Choroid plexus epithelial cell (primary cell): ENCODE measurements at regions not wholly inside any gene's neighbourhood (a gene's known extent, or its start where the extent isn't known, plus 50 kb on each side); places are given as distances from the start of the nearest gene placed in this dataset.

Experiments used
- DNase-seq: peaks from one replicate; pipeline ENCODE4 v3.0.0-alpha.2; 2010; ENCODE audit warnings: low read depth
- H3K4me3 ChIP-seq: 2 replicates; pipeline ENCODE4 v1.5.1; 2011; ENCODE audit warnings: low read depth, mild to moderate bottlenecking, control low read depth, low read length, moderate library complexity
- TF ChIP-seq, protein P1 (sequence below): conservative IDR thresholded peaks from 2 replicates; pipeline ENCODE4 v1.5.1; 2011; ENCODE audit warnings: low read depth, mild to moderate bottlenecking, control low read depth, inconsistent platforms, low read length, moderate library complexity

DNA sequence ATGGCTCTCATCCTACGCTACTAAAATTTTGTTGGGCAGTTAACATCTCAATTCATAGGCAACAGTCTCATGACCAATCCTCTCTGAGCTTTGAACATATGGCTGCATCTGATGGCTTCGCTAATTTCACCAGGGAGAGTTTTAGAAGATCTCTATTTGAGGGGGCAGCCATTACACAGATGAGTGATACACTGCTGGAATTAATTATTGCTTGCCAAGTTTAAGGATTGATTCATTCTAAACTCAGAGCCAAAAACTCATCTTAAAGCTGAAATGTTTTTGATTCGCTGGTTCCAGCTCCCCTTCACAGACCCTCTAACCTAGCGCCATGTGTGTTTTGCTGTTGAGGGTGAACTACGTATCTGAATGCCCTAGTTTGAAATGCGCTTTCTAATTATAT, 519.9 kb upstream of the WWC1 start:
- TF ChIP-seq, protein P1, sequence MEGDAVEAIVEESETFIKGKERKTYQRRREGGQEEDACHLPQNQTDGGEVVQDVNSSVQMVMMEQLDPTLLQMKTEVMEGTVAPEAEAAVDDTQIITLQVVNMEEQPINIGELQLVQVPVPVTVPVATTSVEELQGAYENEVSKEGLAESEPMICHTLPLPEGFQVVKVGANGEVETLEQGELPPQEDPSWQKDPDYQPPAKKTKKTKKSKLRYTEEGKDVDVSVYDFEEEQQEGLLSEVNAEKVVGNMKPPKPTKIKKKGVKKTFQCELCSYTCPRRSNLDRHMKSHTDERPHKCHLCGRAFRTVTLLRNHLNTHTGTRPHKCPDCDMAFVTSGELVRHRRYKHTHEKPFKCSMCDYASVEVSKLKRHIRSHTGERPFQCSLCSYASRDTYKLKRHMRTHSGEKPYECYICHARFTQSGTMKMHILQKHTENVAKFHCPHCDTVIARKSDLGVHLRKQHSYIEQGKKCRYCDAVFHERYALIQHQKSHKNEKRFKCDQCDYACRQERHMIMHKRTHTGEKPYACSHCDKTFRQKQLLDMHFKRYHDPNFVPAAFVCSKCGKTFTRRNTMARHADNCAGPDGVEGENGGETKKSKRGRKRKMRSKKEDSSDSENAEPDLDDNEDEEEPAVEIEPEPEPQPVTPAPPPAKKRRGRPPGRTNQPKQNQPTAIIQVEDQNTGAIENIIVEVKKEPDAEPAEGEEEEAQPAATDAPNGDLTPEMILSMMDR: no peak
- DNase-seq: no peak
- H3K4me3 ChIP-seq: no peak overlapping the region

DNA sequence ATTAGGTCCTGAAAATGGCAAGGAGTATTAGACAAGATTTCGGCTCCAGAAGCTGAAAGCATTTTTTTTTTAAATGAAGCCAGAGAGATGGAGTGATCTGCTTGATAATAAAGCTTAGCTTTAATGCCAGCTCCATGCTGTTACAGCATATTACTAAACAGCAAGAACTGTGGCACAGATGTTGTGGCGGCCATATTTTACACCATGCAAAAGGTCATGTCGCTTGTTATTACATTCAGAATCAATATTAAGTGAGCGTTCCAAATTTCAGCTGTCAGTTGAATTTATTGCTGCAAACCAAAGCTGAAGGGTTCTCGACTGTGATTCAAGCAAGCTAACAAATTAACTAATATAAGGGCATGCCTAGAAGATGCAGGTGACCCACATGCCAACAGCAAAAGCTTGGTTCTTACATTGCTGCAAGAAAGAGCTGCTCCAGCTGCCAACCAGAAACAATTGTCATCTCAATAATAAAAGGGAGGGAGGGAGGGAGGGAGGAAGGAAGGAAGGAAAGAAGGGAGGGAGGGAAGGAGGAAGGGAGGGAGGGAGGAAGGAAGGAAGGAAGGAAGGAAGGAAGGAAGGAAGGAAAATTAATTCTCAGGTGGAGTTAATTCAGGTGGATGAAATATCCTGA, 517.7 kb upstream of the WWC1 start:
- DNase-seq: no peak
- TF ChIP-seq, protein P1: no peak
- no peak overlapping the region for H3K4me3 ChIP-seq

DNA sequence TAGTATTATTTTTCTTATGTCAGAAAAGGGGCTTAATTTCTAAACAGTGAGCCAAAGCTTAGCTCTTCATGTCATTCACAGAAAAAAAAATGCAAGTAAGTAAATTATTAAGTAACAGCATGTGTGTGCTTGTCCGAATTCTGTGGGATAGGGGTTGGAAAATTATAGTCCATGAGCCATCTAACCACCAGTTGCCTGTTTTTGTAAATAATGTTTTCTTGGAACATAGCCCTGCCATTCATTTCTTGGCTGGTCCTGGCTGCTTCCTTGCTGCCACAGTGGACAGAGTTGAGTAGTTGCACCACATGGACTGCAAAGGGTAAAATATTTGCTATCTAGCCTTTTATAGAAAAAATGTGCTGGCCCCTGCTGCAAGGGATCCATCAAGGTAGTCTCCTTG, 513.7 kb upstream of the WWC1 start:
- DNase-seq: no peak
- TF ChIP-seq, protein P1: no peak
- no peak overlapping the region for H3K4me3 ChIP-seq

DNA sequence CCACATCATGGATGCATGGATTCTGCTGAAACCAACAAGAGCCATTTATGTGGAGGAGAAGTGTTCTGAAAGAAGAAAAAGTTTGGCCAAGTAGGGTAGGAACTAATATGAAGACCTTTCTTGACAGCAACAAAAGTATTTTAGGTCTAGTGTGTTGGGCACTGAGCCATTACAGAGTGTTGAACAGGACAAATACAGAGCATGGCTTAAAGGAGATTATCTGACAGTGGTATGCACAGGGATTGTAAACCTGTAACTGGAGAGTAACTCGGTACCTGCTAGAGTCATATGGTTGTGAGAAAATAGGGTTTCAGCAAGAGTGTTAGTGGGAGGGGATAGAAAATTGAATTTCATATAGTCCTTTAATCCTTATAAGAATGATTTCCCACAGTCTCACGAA, 513.2 kb upstream of the WWC1 start:
- H3K4me3 ChIP-seq: no peak overlapping the region
- DNase-seq: no peak
- TF ChIP-seq, protein P1: no peak

DNA sequence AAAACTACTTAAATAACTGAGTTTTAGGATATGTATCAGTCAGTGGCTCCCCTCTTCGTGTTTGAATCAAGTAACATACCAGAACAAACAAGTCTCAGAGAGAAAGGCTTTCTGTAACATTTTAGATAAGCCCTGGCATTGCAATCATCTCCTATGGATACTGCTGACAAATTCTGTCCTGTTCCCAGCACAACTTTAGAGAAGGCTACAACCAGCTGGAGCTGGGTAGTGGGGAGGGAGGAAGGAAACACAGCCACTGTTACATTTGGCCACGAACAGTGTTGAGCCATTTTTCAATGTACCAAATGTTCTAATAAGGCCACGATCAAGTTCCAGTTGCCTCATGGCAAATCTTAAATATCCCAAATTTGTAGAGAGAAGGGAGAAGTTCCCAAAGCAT, 511.8 kb upstream of the WWC1 start:
- TF ChIP-seq, protein P1: no peak
- no peak for DNase-seq

DNA sequence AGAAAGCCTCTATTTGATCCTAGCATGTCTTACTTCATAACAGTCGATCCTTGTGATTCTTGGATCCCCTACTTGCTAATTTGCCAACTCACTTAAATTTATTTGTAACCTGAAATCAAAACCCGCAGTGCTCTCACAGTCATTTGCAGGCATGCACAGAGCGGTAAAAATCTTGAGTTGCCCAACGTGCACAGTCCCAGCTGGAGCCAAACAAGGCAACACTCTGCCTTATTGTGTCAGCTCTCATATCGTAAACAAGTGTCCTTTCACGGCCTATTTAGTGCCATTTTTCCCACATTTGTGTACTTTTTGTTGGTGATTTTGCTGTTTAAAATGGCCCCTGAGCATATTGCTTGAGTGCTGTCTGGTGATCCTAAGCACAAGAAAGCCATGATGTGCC, 511.3 kb upstream of the WWC1 start:
- H3K4me3 ChIP-seq: no peak overlapping the region
- TF ChIP-seq, protein P1: no peak
- DNase-seq: no peak

More for the DNA sequence above, 511.8 kb upstream of the WWC1 start:
- H3K4me3 ChIP-seq: no peak overlapping the region

DNA sequence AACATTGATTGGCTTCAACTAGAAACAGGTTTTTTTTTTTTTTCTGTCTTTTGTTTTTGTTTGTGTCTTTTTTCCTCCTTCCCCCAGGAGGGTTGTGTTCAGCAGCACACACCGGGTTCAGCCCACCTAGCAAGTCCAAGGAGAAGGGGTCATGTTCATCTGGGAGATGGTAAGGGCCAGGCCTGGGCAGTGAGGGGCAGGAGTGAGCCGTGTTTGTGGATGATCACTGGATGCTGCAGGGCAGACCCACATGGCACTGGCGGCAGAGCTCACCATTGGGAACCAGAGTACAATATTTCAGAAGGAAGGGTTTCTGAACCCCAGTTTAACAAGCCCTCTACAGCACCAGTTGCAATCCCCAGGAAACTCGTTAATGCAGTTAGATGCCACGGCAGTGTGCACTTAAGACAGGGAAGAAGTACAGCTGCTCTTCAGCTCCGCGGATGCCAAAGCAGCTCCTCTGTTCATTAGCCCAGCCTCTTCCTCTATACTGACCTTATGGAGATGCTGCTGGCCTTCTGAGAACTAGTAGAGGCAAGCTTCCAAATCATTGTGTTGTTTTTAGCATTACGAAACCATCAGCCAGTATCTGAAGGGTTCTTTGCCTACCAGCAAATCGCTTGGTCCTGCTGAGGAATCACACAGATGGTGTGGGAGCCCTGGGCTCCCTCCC, 508.2 kb upstream of the WWC1 start:
- peak; percentile 84 for DNase-seq
- no peak overlapping the region for H3K4me3 ChIP-seq
- TF ChIP-seq, protein P1: no peak
